GM12873 (cell line): ENCODE measurements at regions not wholly inside any gene's neighbourhood (a gene's known extent, or its start where the extent isn't known, plus 50 kb on each side); places are given as distances from the start of the nearest gene placed in this dataset.

Source experiments
- TF ChIP-seq, protein P1 (sequence below): IDR thresholded peaks from 2 replicates; pipeline ENCODE4 v1.5.1; 2012; ENCODE audit warnings: low read depth, mild to moderate bottlenecking, moderate library complexity, low read length, control low read depth; ENCODE audit not compliant: insufficient read depth; ENCODE audit errors: missing control alignments

DNA sequence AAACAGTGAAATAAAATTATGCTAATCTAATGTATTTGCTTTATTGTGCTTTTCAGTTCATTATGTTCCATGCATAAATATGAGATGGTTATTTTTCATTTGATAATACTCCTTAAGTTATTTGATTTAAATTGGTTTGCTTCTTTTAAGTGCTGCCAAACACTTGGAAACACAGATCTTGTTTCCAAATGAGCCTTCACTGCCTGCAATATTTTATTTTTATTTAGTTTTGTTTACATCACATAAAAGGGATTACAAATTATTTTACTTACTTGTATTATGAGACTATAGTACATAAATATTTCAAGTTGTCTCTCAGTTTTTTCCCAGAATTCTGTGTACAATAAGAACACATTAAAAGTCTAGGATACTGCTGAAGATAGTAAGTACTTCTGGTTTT is 1662.4 kb upstream of the B3GALT2 start:
- TF ChIP-seq, protein P1, sequence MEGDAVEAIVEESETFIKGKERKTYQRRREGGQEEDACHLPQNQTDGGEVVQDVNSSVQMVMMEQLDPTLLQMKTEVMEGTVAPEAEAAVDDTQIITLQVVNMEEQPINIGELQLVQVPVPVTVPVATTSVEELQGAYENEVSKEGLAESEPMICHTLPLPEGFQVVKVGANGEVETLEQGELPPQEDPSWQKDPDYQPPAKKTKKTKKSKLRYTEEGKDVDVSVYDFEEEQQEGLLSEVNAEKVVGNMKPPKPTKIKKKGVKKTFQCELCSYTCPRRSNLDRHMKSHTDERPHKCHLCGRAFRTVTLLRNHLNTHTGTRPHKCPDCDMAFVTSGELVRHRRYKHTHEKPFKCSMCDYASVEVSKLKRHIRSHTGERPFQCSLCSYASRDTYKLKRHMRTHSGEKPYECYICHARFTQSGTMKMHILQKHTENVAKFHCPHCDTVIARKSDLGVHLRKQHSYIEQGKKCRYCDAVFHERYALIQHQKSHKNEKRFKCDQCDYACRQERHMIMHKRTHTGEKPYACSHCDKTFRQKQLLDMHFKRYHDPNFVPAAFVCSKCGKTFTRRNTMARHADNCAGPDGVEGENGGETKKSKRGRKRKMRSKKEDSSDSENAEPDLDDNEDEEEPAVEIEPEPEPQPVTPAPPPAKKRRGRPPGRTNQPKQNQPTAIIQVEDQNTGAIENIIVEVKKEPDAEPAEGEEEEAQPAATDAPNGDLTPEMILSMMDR = no peak

DNA sequence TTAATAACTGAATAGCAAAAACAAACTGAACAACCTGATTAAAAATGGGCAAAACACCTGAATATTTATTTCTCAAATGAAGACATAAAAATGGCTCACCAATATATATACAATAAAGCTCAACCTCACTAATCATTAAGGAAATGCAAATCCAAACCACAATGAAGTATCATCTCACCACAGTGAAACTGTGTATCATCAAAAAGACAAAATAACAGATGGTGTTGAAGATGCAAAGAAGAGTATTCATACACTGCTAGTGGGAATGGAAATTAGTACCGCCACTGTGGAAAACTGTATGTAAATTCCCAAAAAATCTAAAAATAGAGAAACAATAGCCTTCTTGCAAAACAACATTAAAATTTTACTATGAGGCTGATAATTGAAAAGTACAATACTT is 1660.1 kb upstream of the B3GALT2 start:
- TF ChIP-seq, protein P1 = no peak

DNA sequence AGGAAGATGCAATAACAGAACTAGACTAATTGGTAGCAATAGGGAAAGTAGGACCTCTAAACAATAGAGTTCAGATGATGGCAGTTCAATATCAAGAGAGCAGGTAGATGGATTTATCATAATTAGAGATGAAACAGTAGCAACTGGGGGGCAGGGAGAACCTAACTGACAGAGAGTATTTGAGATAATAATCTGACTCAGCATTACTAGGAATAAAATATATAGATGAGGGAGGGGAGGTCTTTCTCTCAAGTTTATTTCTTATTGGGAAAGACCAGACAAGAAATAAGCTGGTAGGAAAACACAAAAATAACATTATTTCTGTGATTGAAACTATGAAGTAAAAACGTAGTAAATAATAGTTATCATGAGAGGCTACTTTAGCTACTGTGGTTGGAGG is 1656.7 kb upstream of the B3GALT2 start:
- TF ChIP-seq, protein P1 = no peak

DNA sequence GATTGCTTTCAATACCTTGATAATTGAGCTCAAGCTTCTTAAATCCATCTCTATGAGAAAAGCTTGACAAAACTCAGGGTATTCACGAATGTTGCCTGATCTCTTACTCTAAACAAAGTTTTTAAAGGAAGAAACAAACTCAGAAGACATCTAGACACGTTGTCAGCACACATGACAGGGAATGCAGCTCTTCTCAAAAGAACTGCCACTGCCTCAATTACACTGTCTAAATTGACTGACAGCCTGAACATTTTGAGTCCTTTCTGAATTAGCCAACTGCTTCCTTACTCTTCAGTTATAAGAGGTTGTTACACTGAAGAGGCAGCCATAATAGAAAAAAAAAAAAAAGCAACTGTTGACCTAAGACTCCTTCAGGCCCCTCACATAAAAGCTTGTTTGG is 1646.7 kb upstream of the B3GALT2 start:
- TF ChIP-seq, protein P1 = no peak

DNA sequence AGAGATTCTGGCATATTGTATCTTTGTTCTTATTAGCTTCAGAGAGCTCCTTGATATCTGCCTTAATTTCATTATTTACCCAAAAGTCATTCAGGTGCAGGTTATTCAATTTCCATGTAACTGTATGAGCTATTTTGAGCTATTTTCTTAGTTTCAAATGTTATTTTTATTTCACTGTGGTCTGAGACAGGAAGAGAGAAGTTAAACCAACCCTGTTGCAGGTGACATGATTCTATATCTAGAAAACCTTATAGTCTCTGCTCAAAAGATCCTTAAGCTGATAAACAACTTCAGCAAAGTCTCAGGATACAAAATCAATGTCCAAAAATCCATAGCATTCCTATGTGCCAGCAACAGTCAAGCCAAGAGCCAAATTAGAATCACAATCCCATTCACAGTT is 1644.0 kb upstream of the B3GALT2 start:
- TF ChIP-seq, protein P1 = no peak

DNA sequence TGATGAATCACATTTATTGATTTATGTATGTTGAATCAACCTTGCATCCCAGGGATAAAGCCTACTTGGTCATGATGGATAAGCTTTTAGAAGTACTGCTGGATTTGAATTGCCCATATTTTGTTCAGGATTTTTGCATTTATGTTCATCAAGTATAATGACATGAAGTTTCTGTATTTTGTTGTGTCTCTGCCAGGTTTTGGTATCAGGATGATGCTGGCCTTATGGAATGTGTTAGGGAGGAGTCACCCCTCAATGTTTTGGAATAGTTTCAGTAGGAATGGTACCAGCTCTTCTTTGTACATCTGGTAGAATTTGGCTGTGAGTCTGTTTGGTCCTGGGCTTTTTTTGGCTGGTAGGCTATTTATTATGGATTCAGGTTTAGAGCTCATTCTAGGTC is 1643.1 kb upstream of the B3GALT2 start:
- TF ChIP-seq, protein P1 = no peak

DNA sequence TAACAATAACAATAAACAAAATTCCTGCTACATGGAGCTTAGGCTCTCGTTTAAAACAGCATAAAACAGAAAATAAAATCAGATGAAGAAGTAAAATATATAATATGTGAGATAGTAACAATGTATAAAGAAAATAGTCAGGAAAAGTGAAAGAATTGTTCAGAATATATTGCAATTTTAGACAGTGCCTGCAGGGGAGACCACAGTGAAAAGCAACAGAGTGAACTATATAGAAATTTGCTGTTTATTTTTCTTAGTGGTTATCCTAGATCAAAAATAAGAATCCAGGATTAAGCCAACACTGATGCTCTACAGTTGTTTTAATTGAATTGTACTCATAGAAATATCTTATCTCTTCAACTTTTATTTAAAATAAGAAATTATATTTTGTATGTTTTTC is 1639.0 kb upstream of the B3GALT2 start:
- TF ChIP-seq, protein P1 = peak; percentile 20
